ENCODE measurements at regions not wholly inside any gene's neighbourhood (a gene's known extent, or its start where the extent isn't known, plus 50 kb on each side); places are given as distances from the start of the nearest gene placed in this dataset.
"Not testable (repeated sequence)": the region's sequence is repeated elsewhere in the genome, so short reads cannot be mapped to it uniquely, and the experiment has no call there.

GRCh38 chr10:38252551-38252950 is 158.4 kb downstream of the ZNF37A start:
- H3K4me3 Mint-ChIP-seq; H2BK15ac ChIP-seq (ENCODE audit: low read depth, low read length); H3K9ac ChIP-seq (ENCODE audit: extremely low read depth, insufficient read length, low read length); H2AFZ ChIP-seq (ENCODE audit: low read length); H3K14ac ChIP-seq (ENCODE audit: insufficient read depth, low read length); H3T11ph ChIP-seq (ENCODE audit: low read length); H4K20me1 ChIP-seq (ENCODE audit: control insufficient read depth, insufficient read depth, insufficient read length); H3K56ac ChIP-seq (ENCODE audit: insufficient read length, low read depth, low read length); H3K4me1 ChIP-seq (ENCODE audit: insufficient read depth, low read length); H3K27ac Mint-ChIP-seq; H2BK12ac ChIP-seq (ENCODE audit: insufficient read length, low read depth, low read length); H3K23ac ChIP-seq (ENCODE audit: insufficient read length, low read depth, low read length); H3K18ac ChIP-seq (ENCODE audit: insufficient read length, low read depth, low read length); H3K27me3 ChIP-seq (ENCODE audit: insufficient read depth, low read length); H2BK120ac ChIP-seq (ENCODE audit: low read depth, low read length, poor library complexity, severe bottlenecking); H2AK5ac ChIP-seq (ENCODE audit: insufficient read length, low read length); H4K8ac ChIP-seq (replicated peaks; ENCODE audit: insufficient read length, low read depth, low read length); H4K5ac ChIP-seq (ENCODE audit: insufficient read length, low read depth, low read length); H2BK20ac ChIP-seq (ENCODE audit: low read depth, low read length, poor library complexity, severe bottlenecking); H3K27ac ChIP-seq (ENCODE audit: insufficient read length, low read depth, low read length); H3K4me1 Mint-ChIP-seq; H3K79me1 ChIP-seq (ENCODE audit: insufficient read depth, low read depth, low read length, poor library complexity, severe bottlenecking); H2BK5ac ChIP-seq (ENCODE audit: insufficient read length, low read length); DNase-seq; H3K4ac ChIP-seq (ENCODE audit: low read depth, low read length); H3K23me2 ChIP-seq (ENCODE audit: insufficient read length, low read depth, low read length, poor library complexity, severe bottlenecking); H4K91ac ChIP-seq (ENCODE audit: insufficient read length, low read depth, low read length); H3K27me3 Mint-ChIP-seq (ENCODE audit: low read depth); H3K4me2 ChIP-seq (ENCODE audit: insufficient read depth, insufficient read length, low read length); H3K79me2 ChIP-seq (ENCODE audit: insufficient read depth, low read length): not testable (repeated sequence)
- Mint-ChIP-seq H3K36me3 (ENCODE audit: insufficient read depth in 1 of 3, low read depth in 3 of 3) (peaks cover 4 to 19% (median 9%) of the 10 kb centered on the region in 3 experiments; a peak in 6 of 7 replicates), H3K9me3 (peaks cover 85 to 89% of the 10 kb centered on the region in 2 experiments)
- H3K9me3 ChIP-seq (ENCODE audit: control insufficient read depth, low read depth, low read length), result peaks cover 33% of the 10 kb centered on the region
- no CpG with 5 or more reads among the region's 6 CpGs for WGBS (ENCODE audit: extremely low coverage, insufficient read length, low lambda C conversion rate)

- H4K8ac ChIP-seq (replicated peaks; ENCODE audit: insufficient read length, low read depth, low read length); H3K18ac ChIP-seq (ENCODE audit: insufficient read length, low read depth, low read length); H3K27ac ChIP-seq (ENCODE audit: insufficient read length, low read depth, low read length); H3K4me1 Mint-ChIP-seq; H3K4ac ChIP-seq (ENCODE audit: low read depth, low read length); H4K91ac ChIP-seq (ENCODE audit: insufficient read length, low read depth, low read length); H3K27me3 ChIP-seq (ENCODE audit: insufficient read depth, low read length); H3K56ac ChIP-seq (ENCODE audit: insufficient read length, low read depth, low read length); H3K23me2 ChIP-seq (ENCODE audit: insufficient read length, low read depth, low read length, poor library complexity, severe bottlenecking); H2AK5ac ChIP-seq (ENCODE audit: insufficient read length, low read length); H3K79me1 ChIP-seq (ENCODE audit: insufficient read depth, low read depth, low read length, poor library complexity, severe bottlenecking); H3T11ph ChIP-seq (ENCODE audit: low read length); H2BK15ac ChIP-seq (ENCODE audit: low read depth, low read length); DNase-seq; H2AFZ ChIP-seq (ENCODE audit: low read length); H2BK120ac ChIP-seq (ENCODE audit: low read depth, low read length, poor library complexity, severe bottlenecking); H2BK20ac ChIP-seq (ENCODE audit: low read depth, low read length, poor library complexity, severe bottlenecking); H4K20me1 ChIP-seq (ENCODE audit: control insufficient read depth, insufficient read depth, insufficient read length); H3K4me2 ChIP-seq (ENCODE audit: insufficient read depth, insufficient read length, low read length); H3K79me2 ChIP-seq (ENCODE audit: insufficient read depth, low read length); H3K4me1 ChIP-seq (ENCODE audit: insufficient read depth, low read length); H3K14ac ChIP-seq (ENCODE audit: insufficient read depth, low read length); H3K27me3 Mint-ChIP-seq (ENCODE audit: low read depth); H3K9ac ChIP-seq (ENCODE audit: extremely low read depth, insufficient read length, low read length); H4K5ac ChIP-seq (ENCODE audit: insufficient read length, low read depth, low read length); H3K27ac Mint-ChIP-seq; H2BK12ac ChIP-seq (ENCODE audit: insufficient read length, low read depth, low read length); H3K23ac ChIP-seq (ENCODE audit: insufficient read length, low read depth, low read length); H3K36me3 Mint-ChIP-seq (ENCODE audit: insufficient read depth in 1 of 3, low read depth in 3 of 3); H2BK5ac ChIP-seq (ENCODE audit: insufficient read length, low read length); H3K4me3 Mint-ChIP-seq: not testable (repeated sequence)
- H3K9me3 ChIP-seq (ENCODE audit: control insufficient read depth, low read depth, low read length), result peaks cover 26% of the 10 kb centered on the region
- WGBS (ENCODE audit: extremely low coverage, insufficient read length, low lambda C conversion rate), result no CpG with 5 or more reads among the region's 6 CpGs
- H3K9me3 Mint-ChIP-seq, result peaks cover 53 to 57% of the 10 kb centered on the region in 2 experiments
These were observed 173.4 kb downstream of the ZNF37A start for GRCh38 chr10:38267555-38267954.

All from H9 (cell line).